Duodenal mucosa (tissue), 2 donors: ENCODE measurements at regions not wholly inside any gene's neighbourhood (a gene's known extent, or its start where the extent isn't known, plus 50 kb on each side); places are given as distances from the start of the nearest gene placed in this dataset.

ENCODE experiments used
- H3K27ac ChIP-seq: one replicate; pipeline ENCODE4 v1.7.0; 2013; ENCODE audit warnings: low read depth, low read length
- H3K27me3 ChIP-seq, 2 donors: one replicate each; pipeline ENCODE4 v1.7.0; 2013; ENCODE audit warnings: low read length in 2 of 2, control low read depth in 1 of 2; ENCODE audit not compliant: insufficient read depth in 2 of 2, control insufficient read depth in 1 of 2
- H3K36me3 ChIP-seq, 2 donors: one replicate each; pipeline ENCODE4 v1.7.0; 2013; ENCODE audit warnings: low read length in 2 of 2, control low read depth in 1 of 2; ENCODE audit not compliant: insufficient read depth in 2 of 2, control insufficient read depth in 1 of 2
- H3K4me1 ChIP-seq, 2 donors: one replicate each; pipeline ENCODE4 v1.7.0; 2013; ENCODE audit warnings: low read length in 2 of 2, control low read depth in 1 of 2; ENCODE audit not compliant: insufficient read depth in 2 of 2, control insufficient read depth in 1 of 2
- H3K4me3 ChIP-seq, 2 donors: one replicate each; pipeline ENCODE4 v1.7.0; 2013; ENCODE audit warnings: low read length in 2 of 2, low read depth in 1 of 2
- H3K9ac ChIP-seq, 2 donors: one replicate each; pipeline ENCODE4 v1.7.0; 2013; ENCODE audit warnings: low read length in 2 of 2, low read depth in 1 of 2
- H3K9me3 ChIP-seq, 2 donors: one replicate each; pipeline ENCODE4 v1.7.0; 2013; ENCODE audit warnings: low read length in 2 of 2, control low read depth in 1 of 2; ENCODE audit not compliant: control insufficient read depth in 1 of 2

GRCh38 chr13:59527500-59527899 lies 636.2 kb downstream of the DIAPH3 start:
- Histone ChIP-seq H3K9ac (no peak overlapping the region), H3K27ac (no peak overlapping the region), H3K36me3 (no peaks in the 10 kb centered on the region), H3K4me1 (peaks cover 0 to 8% of the 10 kb centered on the region in 2 donors), H3K9me3 (no peaks in the 10 kb centered on the region), H3K27me3 (no peaks in the 10 kb centered on the region), H3K4me3 (no peak overlapping the region)

- Histone ChIP-seq H3K4me3 (no peak overlapping the region), H3K4me1 (peaks cover 0 to 8% of the 10 kb centered on the region in 2 donors), H3K36me3 (no peaks in the 10 kb centered on the region), H3K27ac (no peak overlapping the region), H3K9ac (no peak overlapping the region), H3K27me3 (no peaks in the 10 kb centered on the region), H3K9me3 (no peaks in the 10 kb centered on the region)
These were observed 632.1 kb downstream of the DIAPH3 start for GRCh38 chr13:59531571-59532091.

- H3K27me3 ChIP-seq: no peaks in the 10 kb centered on the region
- peaks cover 0 to 8% of the 10 kb centered on the region in 2 donors for H3K4me1 ChIP-seq
- H3K9ac ChIP-seq: no peak overlapping the region
- H3K9me3 ChIP-seq: no peaks in the 10 kb centered on the region
- no peak overlapping the region for H3K4me3 ChIP-seq
- no peaks in the 10 kb centered on the region for H3K36me3 ChIP-seq
- H3K27ac ChIP-seq: no peak overlapping the region
These were observed 631.3 kb downstream of the DIAPH3 start for GRCh38 chr13:59532405-59532804.

GRCh38 chr13:59533561-59534555 lies 629.9 kb downstream of the DIAPH3 start:
- H3K4me1 ChIP-seq: peaks cover 0 to 8% of the 10 kb centered on the region in 2 donors
- H3K27ac ChIP-seq: no peak overlapping the region
- H3K27me3 ChIP-seq: no peaks in the 10 kb centered on the region
- H3K36me3 ChIP-seq: no peaks in the 10 kb centered on the region
- no peak overlapping the region for H3K9ac ChIP-seq
- no peaks in the 10 kb centered on the region for H3K9me3 ChIP-seq
- no peak overlapping the region for H3K4me3 ChIP-seq

- H3K27me3 ChIP-seq: no peaks in the 10 kb centered on the region
- H3K9ac ChIP-seq: no peak overlapping the region
- no peaks in the 10 kb centered on the region for H3K36me3 ChIP-seq
- no peak overlapping the region for H3K4me3 ChIP-seq
- peaks cover 0 to 8% of the 10 kb centered on the region in 2 donors for H3K4me1 ChIP-seq
- no peaks in the 10 kb centered on the region for H3K9me3 ChIP-seq
- no peak overlapping the region for H3K27ac ChIP-seq
These were observed 628.9 kb downstream of the DIAPH3 start for GRCh38 chr13:59534806-59535205.

GRCh38 chr13:59537500-59537899 lies 626.2 kb downstream of the DIAPH3 start:
- no peaks in the 10 kb centered on the region for H3K36me3 ChIP-seq
- no peak overlapping the region for H3K27ac ChIP-seq
- H3K27me3 ChIP-seq: no peaks in the 10 kb centered on the region
- H3K9me3 ChIP-seq: no peaks in the 10 kb centered on the region
- H3K9ac ChIP-seq: no peak overlapping the region
- no peak overlapping the region for H3K4me3 ChIP-seq
- H3K4me1 ChIP-seq: no peaks in the 10 kb centered on the region

- no peaks in the 10 kb centered on the region for H3K36me3 ChIP-seq
- H3K4me1 ChIP-seq: no peaks in the 10 kb centered on the region
- H3K9me3 ChIP-seq: no peaks in the 10 kb centered on the region
- H3K27me3 ChIP-seq: no peaks in the 10 kb centered on the region
- no peak overlapping the region for H3K4me3 ChIP-seq
- no peak overlapping the region for H3K9ac ChIP-seq
- H3K27ac ChIP-seq: no peak overlapping the region
These were observed 625.2 kb downstream of the DIAPH3 start for GRCh38 chr13:59538512-59538911.

- H3K36me3 ChIP-seq: no peaks in the 10 kb centered on the region
- H3K4me3 ChIP-seq: no peak overlapping the region
- H3K27me3 ChIP-seq: no peaks in the 10 kb centered on the region
- no peak overlapping the region for H3K9ac ChIP-seq
- no peaks in the 10 kb centered on the region for H3K4me1 ChIP-seq
- H3K27ac ChIP-seq: no peak overlapping the region
- H3K9me3 ChIP-seq: no peaks in the 10 kb centered on the region
These were observed 621.4 kb downstream of the DIAPH3 start for GRCh38 chr13:59542303-59542702.

- Histone ChIP-seq H3K9ac (no peak overlapping the region), H3K27me3 (no peaks in the 10 kb centered on the region), H3K4me3 (no peak overlapping the region), H3K4me1 (no peaks in the 10 kb centered on the region), H3K9me3 (no peaks in the 10 kb centered on the region), H3K27ac (no peak overlapping the region), H3K36me3 (no peaks in the 10 kb centered on the region)
These were observed 620.3 kb downstream of the DIAPH3 start for GRCh38 chr13:59543418-59543817.

- no peaks in the 10 kb centered on the region for H3K4me1 ChIP-seq
- no peaks in the 10 kb centered on the region for H3K36me3 ChIP-seq
- no peaks in the 10 kb centered on the region for H3K27me3 ChIP-seq
- no peak overlapping the region for H3K27ac ChIP-seq
- H3K9me3 ChIP-seq: no peaks in the 10 kb centered on the region
- no peak overlapping the region for H3K4me3 ChIP-seq
- H3K9ac ChIP-seq: no peak overlapping the region
These were observed 618.7 kb downstream of the DIAPH3 start for GRCh38 chr13:59545007-59545406.
